Spinal cord (tissue), 9 donors: ENCODE measurements at regions not wholly inside any gene's neighbourhood (a gene's known extent, or its start where the extent isn't known, plus 50 kb on each side); places are given as distances from the start of the nearest gene placed in this dataset.

Source experiments
- DNase-seq, 6 donors: peaks; one replicate each; pipeline versions ENCODE4 v3.0.0 to v3.0.0-alpha.2; 2013 to 2015; ENCODE audit warnings: low spot score in 6 of 6, low read depth in 4 of 6
- H3K27ac ChIP-seq: one replicate; pipeline ENCODE4 v1.5.1; 2013; ENCODE audit warnings: low read depth, low read length, control low read depth
- H3K27me3 ChIP-seq: one replicate; pipeline ENCODE4 v1.6.1; 2013; ENCODE audit warnings: low read length; ENCODE audit not compliant: control insufficient read depth, insufficient read depth
- H3K36me3 ChIP-seq: one replicate; pipeline ENCODE4 v1.6.1; 2013; ENCODE audit warnings: low read length; ENCODE audit not compliant: control insufficient read depth, insufficient read depth
- H3K4me1 ChIP-seq: one replicate; pipeline ENCODE4 v1.6.1; 2013; ENCODE audit warnings: low read length; ENCODE audit not compliant: control insufficient read depth, insufficient read depth
- H3K4me3 ChIP-seq: one replicate; pipeline ENCODE4 v1.5.1; 2013; ENCODE audit warnings: low read depth, low read length, control low read depth
- H3K9me3 ChIP-seq: one replicate; pipeline ENCODE4 v1.6.1; 2013; ENCODE audit warnings: low read length; ENCODE audit not compliant: control insufficient read depth, insufficient read depth
- WGBS: methylation state at CpG from one replicate; pipeline ENCODE4 v1.1.5; 2013; ENCODE audit warnings: missing lambda C conversion rate; ENCODE audit not compliant: insufficient coverage; 5-methylcytosine and 5-hydroxymethylcytosine counted together
- donor health status: healthy.

DNA sequence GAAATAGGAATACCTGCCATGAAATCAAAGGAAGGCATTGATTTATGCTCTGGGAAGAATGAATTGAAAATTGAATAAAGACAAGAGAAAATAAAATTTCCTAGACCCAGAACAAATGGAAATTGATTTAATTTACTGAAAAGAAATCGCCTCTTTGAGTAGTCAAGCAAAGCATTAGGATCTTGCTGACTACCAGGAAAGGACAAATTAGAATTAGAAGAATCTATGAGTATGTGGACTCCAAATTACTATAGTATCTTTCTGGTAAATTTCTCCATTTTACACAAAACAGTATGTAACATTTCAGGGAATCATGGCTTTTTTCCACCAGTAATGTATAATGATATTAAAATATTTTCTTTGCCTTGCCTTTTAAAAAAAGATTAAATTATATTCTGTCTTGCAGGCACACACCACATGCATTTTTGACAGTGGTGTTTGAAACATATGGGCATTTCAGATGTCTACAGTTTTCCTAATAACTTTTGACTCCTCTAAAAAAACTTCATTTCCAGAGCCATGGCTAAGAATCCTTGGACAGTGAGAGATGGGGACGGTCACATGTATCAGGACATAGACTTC lies 768.7 kb upstream of the NRSN1 start:
- Histone ChIP-seq H3K36me3 (no peaks in the 10 kb centered on the region), H3K27ac (no peak overlapping the region), H3K9me3 (no peaks in the 10 kb centered on the region), H3K4me1 (no peaks in the 10 kb centered on the region), H3K4me3 (no peak overlapping the region), H3K27me3 (no peaks in the 10 kb centered on the region)
- no CpG with 5 or more reads among the region's 2 CpGs for WGBS
- peak in 1 of 6 donors; percentile 28 for DNase-seq

DNA sequence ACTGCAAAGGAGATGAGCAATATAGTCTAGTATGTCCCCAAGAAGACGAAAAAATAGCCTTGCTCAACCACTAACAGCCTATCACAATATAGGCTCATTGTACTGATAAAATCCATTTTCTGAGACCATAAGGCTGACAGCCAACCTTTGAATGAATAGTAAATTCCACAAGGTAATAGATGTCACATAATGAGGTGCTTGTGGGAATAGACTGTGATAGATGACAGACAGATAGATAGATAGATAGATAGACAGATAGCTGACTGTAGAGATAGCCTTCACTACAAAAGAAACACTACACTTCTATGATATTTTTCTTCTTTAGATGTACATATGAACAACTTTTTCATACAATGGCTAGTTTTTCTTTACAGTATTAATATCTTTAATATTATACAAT lies 760.3 kb upstream of the NRSN1 start:
- DNase-seq = peak in 1 of 6 donors; percentile 17
- Histone ChIP-seq H3K9me3 (no peaks in the 10 kb centered on the region), H3K36me3 (no peaks in the 10 kb centered on the region), H3K27me3 (no peaks in the 10 kb centered on the region), H3K27ac (no peak overlapping the region), H3K4me1 (no peaks in the 10 kb centered on the region), H3K4me3 (no peak overlapping the region)
- WGBS = no CpG with 5 or more reads among the region's 1 CpG

DNA sequence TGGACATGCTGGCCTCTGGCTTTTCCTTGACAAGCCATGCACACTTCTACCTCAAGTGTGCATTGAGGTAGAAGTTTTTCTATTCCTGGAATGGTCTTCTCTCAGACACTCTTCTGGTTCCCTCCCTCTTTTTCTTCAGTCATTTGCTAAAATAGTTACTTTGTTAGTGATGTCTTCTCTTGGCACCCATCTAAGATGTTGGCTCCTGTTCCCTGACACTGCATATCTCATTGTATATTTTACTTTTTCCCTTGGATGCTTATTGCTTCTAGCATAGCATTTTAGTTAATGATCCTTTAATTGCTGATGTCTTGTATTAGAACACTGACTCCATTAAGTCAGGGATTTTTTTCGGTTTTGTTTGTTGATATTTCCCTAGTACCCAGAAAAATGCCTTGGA lies 758.7 kb upstream of the NRSN1 start:
- peak in 1 of 6 donors; percentile 65 for DNase-seq
- WGBS = no CpG with 5 or more reads among the region's 1 CpG
- Histone ChIP-seq H3K4me3 (no peak overlapping the region), H3K9me3 (no peaks in the 10 kb centered on the region), H3K27me3 (no peaks in the 10 kb centered on the region), H3K27ac (no peak overlapping the region), H3K36me3 (no peaks in the 10 kb centered on the region), H3K4me1 (no peaks in the 10 kb centered on the region)

DNA sequence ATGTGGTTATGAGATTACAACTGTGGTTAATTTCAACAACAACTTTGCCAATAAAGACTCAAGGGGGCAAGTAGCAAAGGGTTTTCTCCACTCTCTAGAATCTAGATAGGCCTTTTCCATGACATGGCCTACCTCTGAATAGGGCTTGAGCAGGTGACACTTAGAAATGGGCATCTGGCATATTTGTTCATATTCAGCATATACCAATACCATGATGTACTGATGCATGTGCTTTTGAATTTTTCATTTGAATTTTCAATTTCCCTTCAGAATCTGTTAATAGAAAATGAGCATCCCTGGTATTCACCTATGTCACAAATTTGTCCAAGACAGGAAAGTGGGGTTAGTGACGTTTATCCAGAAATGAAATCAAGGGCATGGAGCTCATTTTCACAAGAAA lies 757.5 kb upstream of the NRSN1 start:
- WGBS = no CpG with 5 or more reads among the region's 1 CpG
- DNase-seq = no peak
- Histone ChIP-seq H3K9me3 (no peaks in the 10 kb centered on the region), H3K4me1 (no peaks in the 10 kb centered on the region), H3K4me3 (no peak overlapping the region), H3K36me3 (no peaks in the 10 kb centered on the region), H3K27ac (no peak overlapping the region), H3K27me3 (no peaks in the 10 kb centered on the region)

DNA sequence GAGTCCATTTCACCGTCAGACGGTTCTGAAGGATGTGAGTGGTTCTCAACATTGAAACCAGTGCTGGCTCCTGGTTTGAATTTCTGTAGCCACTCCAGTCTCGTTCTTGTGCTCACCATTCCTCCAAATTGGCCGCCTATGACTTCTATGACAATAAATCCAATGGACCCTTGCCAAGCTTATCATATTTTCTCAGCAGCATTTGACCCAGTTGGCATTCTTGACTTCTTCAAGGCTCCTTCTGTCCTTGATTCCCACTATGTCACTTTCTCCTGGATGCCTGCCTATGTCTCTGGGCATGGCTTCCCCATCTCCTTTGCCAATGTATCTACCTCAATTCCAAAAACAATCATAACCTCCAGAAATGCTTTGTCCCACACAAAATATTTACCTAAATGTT lies 756.0 kb upstream of the NRSN1 start:
- H3K27me3 ChIP-seq = no peaks in the 10 kb centered on the region
- H3K36me3 ChIP-seq = no peaks in the 10 kb centered on the region
- DNase-seq = peak in 1 of 6 donors; percentile 77
- no peaks in the 10 kb centered on the region for H3K9me3 ChIP-seq
- no peak overlapping the region for H3K27ac ChIP-seq
- 87% methylated on average over 4 of the region's 4 CpGs for WGBS
- no peak overlapping the region for H3K4me3 ChIP-seq
- no peaks in the 10 kb centered on the region for H3K4me1 ChIP-seq

DNA sequence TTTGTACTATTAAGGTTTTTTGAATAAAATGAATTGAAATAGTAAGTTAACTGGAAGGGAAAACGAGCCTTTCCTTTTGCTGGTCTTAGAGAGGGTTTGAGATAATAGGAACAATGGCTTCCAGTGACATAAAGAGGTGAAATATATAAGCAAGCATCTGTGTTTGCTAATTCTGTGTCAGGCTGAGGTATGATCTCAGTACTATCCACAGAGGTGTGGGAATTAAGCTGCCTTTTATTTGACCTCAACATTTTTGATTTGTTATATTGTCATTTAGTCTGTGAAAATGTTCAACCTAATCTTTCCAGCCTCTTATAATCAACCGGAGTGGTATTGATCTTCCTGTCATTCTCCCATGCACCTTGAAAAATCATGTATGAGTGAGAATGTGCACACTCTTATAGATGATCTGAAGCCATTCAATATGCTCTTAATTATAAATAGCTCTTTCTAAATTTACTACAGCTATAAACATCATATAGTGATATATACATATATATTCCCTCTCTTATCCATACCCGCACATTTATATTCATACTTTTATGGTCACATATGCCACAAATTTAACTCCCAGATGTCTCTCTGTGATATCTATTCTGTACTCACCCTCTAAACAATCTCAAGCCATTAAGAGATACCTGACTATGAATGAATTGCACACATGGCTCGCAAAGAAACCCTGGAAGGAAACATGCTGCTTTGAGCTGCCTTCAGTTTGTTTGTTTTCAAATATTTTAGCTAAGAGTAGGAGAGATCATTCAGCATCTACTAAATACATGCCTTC lies 754.7 kb upstream of the NRSN1 start:
- WGBS = 20% methylated on average over 1 of the region's 4 CpGs

DNA sequence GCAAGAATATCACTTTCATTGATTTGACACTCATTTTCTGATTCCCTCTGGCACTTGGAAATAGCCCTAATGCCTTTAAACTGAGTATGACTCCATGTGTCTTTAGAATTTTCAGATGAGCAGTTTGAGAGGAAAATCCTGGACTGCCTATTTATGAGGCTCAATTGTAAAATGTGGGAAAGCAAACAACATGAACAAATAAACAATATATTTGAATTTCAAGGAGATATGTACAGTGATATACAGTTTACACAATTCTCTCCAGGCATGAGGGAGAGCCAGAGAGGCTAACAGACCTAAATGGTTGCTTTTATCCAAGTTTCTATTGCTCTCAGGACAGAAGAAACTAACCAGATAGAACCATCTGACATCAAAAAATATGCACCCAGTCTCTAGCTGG lies 748.2 kb upstream of the NRSN1 start:
- H3K36me3 ChIP-seq = no peaks in the 10 kb centered on the region
- no peak for DNase-seq
- no peak overlapping the region for H3K4me3 ChIP-seq
- no peak overlapping the region for H3K27ac ChIP-seq
- no peaks in the 10 kb centered on the region for H3K27me3 ChIP-seq
- H3K9me3 ChIP-seq = no peaks in the 10 kb centered on the region
- H3K4me1 ChIP-seq = no peaks in the 10 kb centered on the region

More for the DNA sequence above, 754.7 kb upstream of the NRSN1 start:
- no peaks in the 10 kb centered on the region for H3K27me3 ChIP-seq
- H3K27ac ChIP-seq = no peak overlapping the region
- H3K4me3 ChIP-seq = no peak overlapping the region
- peak in 2 of 6 donors; percentile 55 to 57 for DNase-seq
- no peaks in the 10 kb centered on the region for H3K36me3 ChIP-seq
- H3K4me1 ChIP-seq = no peaks in the 10 kb centered on the region
- H3K9me3 ChIP-seq = no peaks in the 10 kb centered on the region

DNA sequence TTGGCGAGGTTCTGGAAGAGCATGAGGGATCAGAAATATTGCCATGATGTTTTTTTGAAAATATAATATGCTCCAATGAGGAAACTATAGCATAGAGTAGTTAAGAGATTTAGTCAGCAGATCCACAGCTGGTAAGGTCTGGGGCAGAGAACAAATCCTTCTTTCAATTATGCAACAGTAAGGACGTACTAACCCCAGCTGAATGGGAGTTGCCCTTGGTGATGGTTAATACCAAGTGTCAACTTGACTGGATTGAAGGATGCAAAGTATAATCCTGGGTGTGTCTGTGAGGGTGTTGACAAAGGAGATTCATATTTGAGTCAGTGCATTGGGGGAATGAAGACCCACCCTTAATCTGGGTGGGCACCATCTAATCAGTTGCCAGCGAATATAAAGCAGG lies 745.5 kb upstream of the NRSN1 start:
- no peak overlapping the region for H3K4me3 ChIP-seq
- H3K9me3 ChIP-seq = no peaks in the 10 kb centered on the region
- H3K27me3 ChIP-seq = no peaks in the 10 kb centered on the region
- no peaks in the 10 kb centered on the region for H3K36me3 ChIP-seq
- H3K27ac ChIP-seq = no peak overlapping the region
- no peaks in the 10 kb centered on the region for H3K4me1 ChIP-seq
- 88% methylated on average over 1 of the region's 3 CpGs for WGBS
- DNase-seq = no peak

DNA sequence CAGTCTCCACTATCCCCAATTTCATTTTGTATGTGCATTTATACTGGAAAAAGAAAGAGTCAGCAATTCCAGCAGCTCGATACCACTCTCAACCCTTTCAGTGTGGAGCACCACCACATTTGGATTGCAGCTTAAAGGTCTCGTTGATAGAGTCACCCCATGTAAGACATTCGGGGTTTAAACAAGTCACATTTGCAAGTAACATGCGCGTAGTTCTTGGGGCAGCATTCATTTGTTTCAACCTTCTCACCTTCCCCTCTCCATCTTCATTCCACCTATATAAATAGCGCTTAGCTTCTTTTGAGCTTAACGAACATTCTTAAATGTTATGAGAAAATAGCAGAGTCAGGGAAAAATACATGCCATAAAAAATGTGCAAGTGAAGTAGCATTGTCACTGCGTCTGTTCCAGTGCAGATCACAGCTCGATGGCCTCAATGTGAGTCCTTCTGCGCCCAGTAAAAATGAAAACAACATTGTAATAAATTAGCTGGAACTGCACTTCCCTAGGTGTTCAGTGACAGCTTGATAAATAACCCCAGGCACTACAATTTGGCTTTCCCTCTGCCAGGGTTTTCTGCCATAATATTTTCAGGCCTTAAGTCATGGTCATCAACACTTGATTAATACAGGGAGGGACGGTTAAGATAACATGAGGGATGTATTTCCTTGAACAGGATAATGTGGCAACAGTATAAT lies 737.8 kb upstream of the NRSN1 start:
- no peak overlapping the region for H3K4me3 ChIP-seq
- no peaks in the 10 kb centered on the region for H3K36me3 ChIP-seq
- H3K4me1 ChIP-seq = no peaks in the 10 kb centered on the region
- H3K27me3 ChIP-seq = no peaks in the 10 kb centered on the region
- no peak overlapping the region for H3K27ac ChIP-seq
- H3K9me3 ChIP-seq = no peaks in the 10 kb centered on the region
- DNase-seq = peak in 1 of 6 donors; percentile 63
- WGBS = 82% methylated on average over 5 of the region's 11 CpGs

DNA sequence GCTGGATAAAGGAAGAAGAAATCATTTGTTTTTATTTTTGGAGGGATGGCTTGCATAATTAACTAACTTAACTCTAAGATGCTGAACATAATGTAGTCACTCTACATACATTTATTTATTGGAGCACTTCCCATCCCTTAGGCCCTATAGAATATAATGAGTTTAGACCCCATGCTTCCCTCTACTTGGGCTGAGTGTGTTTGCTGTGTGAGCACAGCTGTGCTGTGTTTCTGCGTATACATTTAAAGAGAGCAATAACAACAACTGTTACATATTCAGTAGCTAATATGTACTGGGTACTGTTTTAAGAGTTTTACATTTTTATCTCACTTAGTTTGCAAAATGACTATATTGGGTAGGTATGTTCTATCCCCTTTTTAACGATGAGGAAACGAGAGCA lies 736.6 kb upstream of the NRSN1 start:
- WGBS = no CpG with 5 or more reads among the region's 3 CpGs
- H3K9me3 ChIP-seq = no peaks in the 10 kb centered on the region
- H3K27ac ChIP-seq = no peak overlapping the region
- no peaks in the 10 kb centered on the region for H3K27me3 ChIP-seq
- no peak overlapping the region for H3K4me3 ChIP-seq
- no peaks in the 10 kb centered on the region for H3K36me3 ChIP-seq
- H3K4me1 ChIP-seq = no peaks in the 10 kb centered on the region
- DNase-seq = peak in 1 of 6 donors; percentile 83
